ENCODE measurements at regions not wholly inside any gene's neighbourhood (a gene's known extent, or its start where the extent isn't known, plus 50 kb on each side); places are given as distances from the start of the nearest gene placed in this dataset.
"Not testable (repeated sequence)": the region's sequence is repeated elsewhere in the genome, so short reads cannot be mapped to it uniquely, and the experiment has no call there.

- DNase-seq (ENCODE audit: low spot score) = no peak
Measured at GRCh38 chr13:65500481-65500880, 1729.7 kb downstream of the PCDH9 start.

DNA sequence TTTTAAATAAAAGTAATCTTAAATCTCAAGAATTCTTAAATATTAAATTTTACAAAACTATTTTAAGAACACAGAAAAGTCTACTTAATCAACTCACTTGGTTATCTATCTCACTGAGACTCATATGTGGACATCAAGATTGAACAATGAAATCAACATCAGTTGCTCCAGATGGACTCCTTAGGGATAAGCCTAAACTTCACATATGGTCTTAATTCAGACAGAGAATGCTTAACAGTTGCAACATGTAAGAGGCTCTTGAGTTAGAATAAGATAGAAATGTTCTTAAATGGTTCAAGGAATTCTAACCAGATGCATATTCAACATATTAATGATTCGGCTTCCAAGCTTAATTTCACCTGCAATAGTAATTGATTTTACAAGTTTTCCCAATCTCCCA, 1730.9 kb downstream of the PCDH9 start:
- DNase-seq (ENCODE audit: low spot score) = no peak

DNA sequence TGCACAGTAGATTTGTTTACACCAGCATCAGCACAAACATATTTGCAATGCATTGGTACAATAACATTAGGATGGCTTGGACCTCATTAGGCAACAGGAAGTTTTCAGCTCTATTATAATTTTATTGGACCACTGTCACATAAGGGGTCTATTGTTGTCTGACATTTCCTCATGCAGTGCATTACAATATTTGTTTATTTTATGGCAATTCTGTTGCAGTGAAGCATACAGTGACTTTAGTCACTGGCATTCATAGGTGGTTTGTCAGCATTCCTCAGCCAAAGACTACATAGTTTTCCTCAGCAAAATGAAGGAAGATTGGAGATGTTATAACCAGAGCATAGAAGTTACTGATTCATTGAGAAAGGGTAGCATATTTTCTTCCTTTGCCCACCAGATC, 1732.9 kb downstream of the PCDH9 start:
- DNase-seq (ENCODE audit: low spot score) = peak; percentile 7

DNA sequence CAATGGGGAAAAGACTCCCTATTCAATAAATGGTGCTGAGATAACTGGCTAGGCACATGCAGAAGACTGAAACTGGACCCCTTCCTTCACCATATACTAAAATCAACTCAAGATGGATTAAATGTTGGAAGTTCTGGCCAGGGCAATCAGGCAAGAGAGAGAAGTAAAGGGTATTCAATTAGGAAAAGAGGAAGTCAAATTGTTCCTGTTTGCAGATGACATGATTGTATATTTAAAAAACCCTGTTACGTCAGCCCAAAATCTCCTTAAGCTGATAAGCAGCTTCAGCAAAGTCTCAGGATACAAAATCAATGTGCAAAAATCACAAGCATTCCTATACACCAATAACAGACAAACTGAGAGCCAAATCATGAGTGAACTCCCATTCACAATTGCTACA, 1739.4 kb downstream of the PCDH9 start:
- DNase-seq (ENCODE audit: low spot score) = not testable (repeated sequence)

- no peak for DNase-seq (ENCODE audit: low spot score)
Measured at GRCh38 chr13:65488606-65489005, 1741.5 kb downstream of the PCDH9 start.

DNA sequence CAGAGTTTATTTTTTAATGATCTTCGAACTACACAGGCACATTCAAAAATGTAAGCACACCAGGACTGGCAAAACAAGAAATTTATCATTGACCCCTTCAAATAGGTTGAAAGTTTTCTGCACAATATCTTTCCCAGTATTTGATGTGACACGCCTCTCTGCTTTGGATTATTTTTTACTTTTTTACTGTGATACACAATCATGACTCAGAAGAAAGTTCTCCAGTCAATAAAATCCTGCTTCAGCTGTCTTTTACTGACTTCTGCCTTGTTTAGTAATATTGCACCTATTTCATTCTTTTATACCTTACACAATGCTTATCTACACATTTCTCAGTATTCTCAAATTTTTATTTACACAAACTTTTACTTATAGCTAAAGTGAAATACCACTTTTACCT, 1750.4 kb downstream of the PCDH9 start:
- no peak for DNase-seq (ENCODE audit: low spot score)

- DNase-seq (ENCODE audit: low spot score) = no peak
Measured at GRCh38 chr13:65473196-65473595, 1756.9 kb downstream of the PCDH9 start.

DNA sequence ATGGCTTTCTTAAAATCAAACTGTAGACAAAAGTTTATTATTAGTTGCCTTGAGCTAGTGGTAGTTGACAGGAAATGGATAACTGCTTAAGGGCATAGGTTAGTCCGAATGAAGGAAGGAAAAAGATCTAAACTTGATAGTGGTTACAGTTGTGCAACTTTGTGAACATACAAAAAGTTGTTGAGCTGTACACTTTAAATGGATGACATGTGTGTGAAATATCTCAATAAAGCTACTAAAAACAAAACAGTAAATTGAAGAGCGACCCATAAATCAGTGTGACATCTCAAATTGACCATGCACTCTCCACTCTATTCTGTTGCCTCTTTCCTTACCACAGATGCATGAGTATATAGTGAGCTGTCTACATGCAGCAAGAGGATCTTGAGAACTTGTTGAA, 1757.8 kb downstream of the PCDH9 start:
- no peak for DNase-seq (ENCODE audit: low spot score)

DNA sequence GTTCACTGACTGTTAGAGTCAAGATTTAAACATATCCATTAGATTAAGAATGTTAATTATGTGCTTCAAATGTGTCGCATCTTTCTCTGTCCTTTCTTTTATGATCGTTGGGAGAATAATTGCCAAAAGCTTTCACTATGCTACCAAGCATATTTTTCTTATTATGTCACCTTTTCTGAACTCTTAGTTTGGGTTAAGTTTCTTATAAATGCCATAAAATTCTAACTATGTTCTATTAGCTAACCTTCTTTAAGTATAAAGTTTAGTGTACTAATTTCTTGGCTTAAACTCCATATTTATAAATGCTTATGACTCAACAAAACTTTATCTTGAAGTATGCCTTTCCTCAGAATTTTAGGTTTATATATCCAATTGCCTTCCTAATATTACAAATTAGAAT, 1759.4 kb downstream of the PCDH9 start:
- DNase-seq (ENCODE audit: low spot score) = no peak

DNA sequence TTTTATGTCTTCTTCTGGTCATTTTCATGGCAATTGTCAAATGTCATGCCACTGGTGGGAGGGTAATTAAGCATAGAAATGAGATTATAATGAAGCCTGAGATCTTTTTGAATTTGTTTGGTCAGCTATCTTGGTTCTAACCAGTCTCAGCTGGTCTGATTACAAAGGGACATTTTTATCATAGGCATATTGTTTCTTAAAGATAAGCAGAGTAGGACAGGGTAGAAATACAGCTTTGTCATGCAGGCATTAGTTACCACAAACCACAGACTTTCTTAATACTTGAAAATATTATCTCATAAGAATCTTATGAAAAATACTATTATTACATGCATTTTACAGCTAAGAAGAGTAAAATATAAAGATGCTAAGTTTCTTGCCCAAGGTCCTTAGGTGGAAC, 1761.5 kb downstream of the PCDH9 start:
- DNase-seq (ENCODE audit: low spot score) = no peak

- no peak for DNase-seq (ENCODE audit: low spot score)
Measured at GRCh38 chr13:65461590-65461989, 1768.5 kb downstream of the PCDH9 start.

DNA sequence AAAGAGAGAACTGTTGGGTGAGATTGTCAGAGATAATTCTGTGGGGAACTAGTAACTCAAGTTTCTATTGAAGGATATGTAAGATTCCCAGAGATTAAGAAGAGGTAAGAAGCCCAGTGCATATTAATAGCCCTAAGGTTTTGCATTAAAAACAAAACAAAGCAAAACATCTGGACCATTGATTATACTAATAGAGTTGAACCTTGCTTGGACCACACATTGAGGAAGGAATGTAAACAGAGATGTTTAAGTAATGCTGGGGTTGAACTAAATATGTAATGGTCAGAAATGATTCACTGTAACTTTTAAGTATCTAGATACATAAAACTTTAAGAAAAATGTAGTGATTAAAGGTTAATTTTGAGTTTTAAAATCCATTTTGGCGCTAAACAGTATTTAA, 1770.0 kb downstream of the PCDH9 start:
- DNase-seq (ENCODE audit: low spot score) = no peak

DNA sequence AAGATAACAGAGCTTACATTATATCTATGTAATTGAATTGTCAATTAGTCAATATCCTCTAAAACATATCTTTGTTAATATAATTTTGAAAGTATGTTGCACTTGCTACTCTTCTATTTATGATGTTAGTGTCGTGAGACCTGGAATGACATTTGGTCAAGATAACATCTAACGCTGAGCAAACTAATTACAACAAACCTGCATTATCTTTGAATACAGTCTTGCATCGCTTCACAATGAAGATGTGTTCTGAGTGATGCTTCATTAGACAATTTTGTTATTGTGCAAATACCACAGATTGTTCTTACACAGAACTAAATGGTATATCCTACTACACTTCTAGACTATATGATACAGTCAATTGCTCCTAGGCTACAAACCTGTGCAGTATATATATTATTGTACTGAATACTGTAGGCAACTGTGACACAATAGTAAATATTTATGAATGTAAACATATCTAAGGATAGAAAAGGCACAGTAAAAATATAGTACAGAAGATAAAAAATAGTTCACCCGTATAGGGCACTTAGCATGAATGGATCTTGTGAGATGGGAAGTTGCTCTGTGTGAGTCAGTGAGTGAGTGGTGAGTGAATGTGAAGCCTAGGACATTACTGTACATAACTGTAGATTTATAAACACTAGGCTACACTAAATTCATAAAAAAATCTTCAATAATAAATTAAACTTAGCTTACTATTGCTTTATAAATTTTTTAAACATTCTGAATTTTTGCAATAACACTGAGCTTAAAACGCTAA, 1773.8 kb downstream of the PCDH9 start:
- no peak for DNase-seq (ENCODE audit: low spot score)

- no peak for DNase-seq (ENCODE audit: low spot score)
Measured at GRCh38 chr13:65454403-65454802, 1775.7 kb downstream of the PCDH9 start.

DNA sequence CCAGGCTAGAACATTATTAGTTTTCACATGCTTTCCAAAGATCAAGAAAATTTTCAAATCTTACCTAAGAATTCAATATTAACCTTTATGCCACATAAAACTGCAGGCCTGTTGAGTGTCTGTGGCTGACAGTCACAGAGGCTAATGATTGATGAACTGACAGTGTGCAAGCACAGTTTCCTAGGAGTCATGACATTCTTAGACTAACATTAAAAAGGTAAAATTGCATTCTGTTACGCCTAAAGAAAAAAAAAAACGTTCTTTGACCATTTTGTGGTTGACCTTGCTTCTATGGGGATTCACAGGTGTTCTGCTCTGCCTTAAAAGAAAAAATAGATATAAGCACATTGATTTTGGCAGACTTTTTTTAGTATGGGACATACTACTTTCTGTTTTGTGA, 1776.2 kb downstream of the PCDH9 start:
- no peak for DNase-seq (ENCODE audit: low spot score)

DNA sequence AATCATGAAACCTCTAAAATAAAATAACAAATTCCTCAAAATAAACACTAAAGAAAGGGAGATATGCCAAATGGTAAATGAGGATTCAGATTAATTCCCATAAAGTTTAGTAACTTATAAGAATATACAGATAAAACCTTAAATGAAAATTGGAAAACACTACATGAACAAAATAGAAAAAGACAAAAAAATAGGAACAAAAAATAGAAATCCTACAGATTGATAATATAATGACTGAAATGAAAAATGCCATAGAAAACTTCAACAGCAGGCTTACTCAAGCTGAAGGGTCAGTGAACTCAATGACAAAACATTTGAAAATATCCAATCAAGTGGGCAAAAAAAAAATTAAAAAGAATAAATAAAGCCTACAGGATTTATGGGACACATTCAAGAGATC, 1784.8 kb downstream of the PCDH9 start:
- no peak for DNase-seq (ENCODE audit: low spot score)

DNA sequence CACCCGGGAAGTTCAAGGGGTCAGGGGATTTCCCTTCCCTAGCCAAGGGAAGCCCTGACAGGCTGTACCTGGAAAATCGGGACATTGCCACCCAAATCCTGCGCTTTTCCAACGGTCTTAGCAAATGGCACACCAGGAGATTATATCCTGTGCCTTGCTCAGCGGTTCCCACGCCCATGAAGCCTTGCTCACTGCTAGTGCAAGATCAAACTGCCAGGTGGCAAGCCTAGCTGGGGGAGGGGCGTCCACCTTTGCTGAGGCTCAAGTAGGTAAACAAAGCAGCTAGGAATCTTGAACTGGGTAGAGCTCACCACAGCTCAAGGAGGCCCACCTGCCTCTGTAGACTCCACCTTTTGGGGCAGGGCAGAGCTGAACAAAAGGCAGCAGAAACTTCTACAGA, 1794.5 kb downstream of the PCDH9 start:
- DNase-seq (ENCODE audit: low spot score) = no peak

GRCh38 chr13:65417953-65418352, 1812.2 kb downstream of the PCDH9 start:
- no peak for DNase-seq (ENCODE audit: low spot score)

GRCh38 chr13:65416784-65417183, 1813.4 kb downstream of the PCDH9 start:
- DNase-seq (ENCODE audit: low spot score) = no peak

DNA sequence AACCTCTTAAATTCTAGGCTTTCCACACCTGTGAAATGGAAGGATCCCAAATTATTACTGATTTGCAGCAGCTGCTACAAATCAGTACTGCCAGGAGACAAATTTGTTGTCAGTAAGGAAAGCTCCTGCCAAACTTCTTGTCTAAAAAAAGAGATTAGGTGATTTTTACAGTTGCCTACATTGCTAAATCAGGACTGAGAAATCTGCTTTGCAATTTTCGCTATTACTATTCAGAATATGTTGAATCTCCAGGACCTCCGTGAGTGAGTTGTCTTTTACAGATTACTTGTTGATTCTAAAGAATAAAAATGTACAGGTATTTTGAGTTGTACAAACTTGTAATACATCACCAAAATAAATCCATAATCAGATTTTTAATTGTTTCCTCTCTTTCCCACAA, 1815.9 kb downstream of the PCDH9 start:
- DNase-seq (ENCODE audit: low spot score) = no peak

- DNase-seq (ENCODE audit: low spot score) = no peak
Measured at GRCh38 chr13:65411521-65411920, 1818.6 kb downstream of the PCDH9 start.

GRCh38 chr13:65410791-65411190, 1819.3 kb downstream of the PCDH9 start:
- no peak for DNase-seq (ENCODE audit: low spot score)

GRCh38 chr13:65401315-65401714, 1828.8 kb downstream of the PCDH9 start:
- DNase-seq (ENCODE audit: low spot score) = no peak

- no peak for DNase-seq (ENCODE audit: low spot score)
Measured at GRCh38 chr13:65400702-65401101, 1829.4 kb downstream of the PCDH9 start.

Data from SW480 (cell line).